HG03025 (cell line): ENCODE measurements at regions not wholly inside any gene's neighbourhood (a gene's known extent, or its start where the extent isn't known, plus 50 kb on each side); places are given as distances from the start of the nearest gene placed in this dataset.
"Not testable (repeated sequence)": the region's sequence is repeated elsewhere in the genome, so short reads cannot be mapped to it uniquely, and the experiment has no call there.

Experiments
- ATAC-seq: cut with Tn5 transposase; IDR thresholded peaks from one replicate; pipeline ENCODE4 v1.9.1; 2021; ENCODE audit warnings: mild to moderate bottlenecking, moderate library complexity; ENCODE audit not compliant: unreplicated experiment, low FRiP score

DNA sequence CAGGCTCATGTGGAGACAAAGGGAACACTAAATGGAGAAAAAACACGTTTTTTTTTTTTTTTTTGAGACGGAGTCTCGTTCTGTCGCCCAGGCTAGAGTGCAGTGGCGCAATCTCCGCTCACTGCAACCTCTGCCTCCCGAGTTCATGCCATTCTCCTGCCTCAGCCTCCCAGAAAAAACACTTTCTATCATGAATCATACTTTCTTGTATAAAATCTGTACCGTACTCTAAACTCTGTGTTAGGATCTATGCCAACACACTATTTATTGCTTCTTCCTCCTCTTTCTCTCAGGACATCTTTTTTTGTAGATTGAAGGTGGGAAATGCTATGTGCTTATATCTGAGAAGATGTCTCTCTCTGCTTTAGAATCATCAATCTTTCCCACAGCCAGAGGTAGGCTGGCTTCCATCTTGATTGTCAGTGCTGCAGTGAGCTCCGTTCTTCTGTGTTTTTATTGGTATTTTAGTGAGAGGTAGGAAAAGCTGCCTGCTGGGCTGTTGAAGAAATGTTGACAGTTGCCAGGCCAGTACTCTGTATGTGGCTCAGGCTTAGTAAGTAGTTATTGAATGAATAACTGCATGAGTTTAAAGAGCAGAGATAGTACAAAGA is 101.1 kb downstream of the GPR85 start:
- no peak for ATAC-seq

DNA sequence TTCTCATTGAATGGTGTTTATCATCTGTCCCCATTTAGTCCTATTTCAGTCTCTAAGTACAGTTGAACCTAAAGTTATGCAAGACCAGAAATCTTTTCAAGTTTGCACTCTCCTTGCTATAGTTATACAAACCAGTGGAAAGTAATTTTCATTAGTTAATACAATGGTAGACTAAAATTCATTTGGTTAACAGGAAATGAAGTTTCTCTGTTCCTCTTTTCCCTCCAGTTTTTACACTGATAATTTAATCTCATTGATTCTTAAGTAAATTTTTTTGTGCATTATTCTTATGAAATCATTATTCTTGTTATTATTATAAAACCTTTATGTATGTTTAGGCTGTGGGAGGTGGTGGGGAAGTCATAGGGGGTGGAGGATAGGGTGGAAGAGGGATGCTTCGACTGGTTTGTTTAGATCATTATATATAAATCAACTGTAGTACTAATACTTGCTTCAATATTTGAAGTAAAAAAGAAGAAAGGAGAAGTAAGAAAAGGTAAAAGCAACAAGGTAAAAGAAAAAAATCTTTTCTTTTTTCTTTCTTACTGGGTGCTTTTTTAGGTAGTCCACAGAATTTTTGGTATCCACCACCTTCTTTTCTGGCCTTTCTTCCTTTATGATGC is 104.1 kb downstream of the GPR85 start:
- peak; percentile 79 for ATAC-seq

GRCh38 chr7:112981966-112982365 is 104.7 kb downstream of the GPR85 start:
- peak; percentile 11 for ATAC-seq

DNA sequence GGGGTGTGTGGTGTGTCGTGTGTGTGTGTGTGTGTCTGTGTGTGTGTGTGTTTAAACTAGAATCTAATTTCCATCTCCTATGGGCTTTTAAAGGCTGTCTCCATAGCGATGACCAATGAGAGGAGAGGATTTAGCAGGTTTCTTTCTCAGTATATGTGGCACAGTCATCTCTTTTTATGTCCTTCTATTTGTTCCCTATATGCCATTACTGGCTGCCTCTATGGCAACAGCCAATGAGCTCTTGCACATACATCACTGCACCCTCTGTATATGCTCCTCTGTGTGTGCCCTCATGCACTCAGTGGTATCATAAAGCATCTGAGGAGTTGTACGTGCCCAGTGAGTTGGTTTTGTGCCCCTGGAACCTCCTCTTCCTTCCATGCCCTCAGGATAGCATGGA is 107.6 kb downstream of the GPR85 start:
- not testable (repeated sequence) for ATAC-seq

DNA sequence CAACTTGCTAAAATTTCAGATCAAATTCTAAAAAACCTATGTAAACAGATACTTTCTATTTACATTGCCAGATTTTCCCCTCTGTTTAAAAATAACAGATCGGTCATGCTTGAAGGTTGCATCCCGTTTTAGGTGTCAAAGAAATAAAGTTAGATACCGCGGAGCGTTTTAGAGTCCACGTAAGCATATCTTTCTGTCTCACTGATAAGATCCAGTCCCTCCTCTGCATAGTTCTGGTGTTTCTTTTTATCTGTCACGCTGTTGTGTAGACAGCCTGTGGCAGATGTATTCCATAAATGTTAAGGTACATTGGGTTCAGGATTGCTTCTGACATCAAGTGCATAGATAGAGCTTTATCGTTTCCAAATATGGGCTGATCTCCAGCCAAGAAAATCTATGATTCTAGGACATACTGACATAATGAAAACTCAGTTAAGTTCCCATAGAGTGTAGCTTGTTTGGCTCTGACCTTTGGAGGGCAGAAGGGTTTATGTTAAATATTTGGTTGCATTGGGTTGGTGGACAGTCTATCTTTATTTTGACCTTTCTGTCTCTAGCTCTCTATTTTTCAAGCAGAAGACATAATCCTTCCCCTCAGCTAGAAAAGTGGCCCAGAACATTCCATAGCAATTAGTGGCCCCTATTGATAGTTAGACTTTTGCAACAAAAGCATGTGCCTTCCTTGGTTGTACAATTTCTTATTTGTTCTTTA is 109.2 kb downstream of the GPR85 start:
- not testable (repeated sequence) for ATAC-seq

DNA sequence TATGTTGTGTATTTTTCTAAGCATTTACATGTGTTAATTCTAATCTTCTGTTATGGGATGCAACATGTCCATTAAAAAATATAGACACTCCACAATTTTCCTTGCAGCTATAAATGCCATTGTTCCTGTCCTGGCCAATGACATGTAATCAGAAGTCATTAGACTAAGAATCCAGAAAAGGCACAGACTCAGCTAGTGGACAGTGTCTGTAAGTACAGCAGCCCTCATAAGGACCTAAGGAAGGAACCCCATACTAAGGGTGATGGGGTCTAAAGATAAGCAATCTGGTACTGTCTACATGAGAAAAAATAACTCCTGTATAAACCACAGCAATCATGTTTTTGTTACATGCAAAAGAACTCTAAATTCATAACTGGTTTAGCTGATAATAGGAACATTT is 115.9 kb downstream of the GPR85 start:
- ATAC-seq, result no peak

GRCh38 chr7:112969946-112970345 is 116.7 kb downstream of the GPR85 start:
- ATAC-seq, result no peak

DNA sequence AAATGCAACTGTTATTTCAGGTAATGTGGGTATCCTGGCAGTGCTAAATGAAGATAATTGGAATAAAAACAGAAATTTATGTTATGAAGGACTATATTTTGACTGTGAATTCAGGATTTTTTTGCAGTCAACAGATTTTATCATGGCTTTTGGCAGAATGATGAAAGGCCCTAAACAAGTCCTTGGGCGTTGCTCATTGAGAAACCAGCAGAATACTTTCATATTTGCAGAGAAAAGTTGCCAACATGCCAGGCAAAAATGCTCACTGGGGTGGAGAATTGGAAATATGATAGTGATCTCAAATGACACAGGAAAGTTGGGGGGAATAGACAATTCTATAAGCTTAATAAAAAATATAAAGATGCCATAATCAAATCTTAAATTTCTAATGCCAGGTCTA is 121.1 kb downstream of the GPR85 start:
- ATAC-seq, result no peak

DNA sequence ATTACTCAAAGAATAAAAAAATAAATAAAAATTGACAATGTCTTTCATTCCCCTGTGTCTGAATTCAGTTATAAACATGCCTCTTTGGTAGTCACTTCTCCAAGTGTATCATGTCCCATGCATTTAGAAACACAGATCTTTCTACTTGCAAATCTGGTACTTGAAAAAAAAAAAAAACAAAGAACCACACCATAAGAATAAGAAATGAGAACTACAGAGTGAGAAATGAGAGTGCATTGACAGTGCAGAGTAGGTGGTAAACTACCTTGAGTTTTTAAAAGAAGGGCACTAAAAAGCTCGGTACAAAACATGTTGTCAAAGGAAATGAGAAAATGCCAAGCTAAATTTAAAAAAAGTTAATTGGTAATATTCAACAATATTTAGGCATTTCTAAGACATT is 123.0 kb downstream of the GPR85 start:
- ATAC-seq, result peak; percentile 72

- ATAC-seq, result no peak
Observed at GRCh38 chr7:112962815-112963214, 123.8 kb downstream of the GPR85 start.

DNA sequence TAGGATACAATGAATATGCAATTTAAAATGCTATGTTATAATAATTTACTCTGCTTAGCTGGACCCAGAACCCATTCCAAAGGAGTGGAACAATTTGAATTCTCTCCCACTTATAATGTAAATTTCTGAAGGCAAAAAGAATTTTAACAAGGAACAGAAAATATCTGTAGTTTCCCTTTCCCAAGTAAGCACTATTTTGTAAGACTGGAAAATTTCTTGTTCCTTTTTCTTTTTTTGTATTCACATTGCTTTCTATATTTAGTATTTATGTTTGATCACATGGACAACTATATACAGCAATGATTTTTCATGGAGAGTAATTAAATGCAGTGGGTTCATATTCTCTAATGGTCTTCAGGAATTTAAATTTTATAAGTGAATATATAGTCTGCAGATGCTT is 127.4 kb downstream of the GPR85 start:
- no peak for ATAC-seq

DNA sequence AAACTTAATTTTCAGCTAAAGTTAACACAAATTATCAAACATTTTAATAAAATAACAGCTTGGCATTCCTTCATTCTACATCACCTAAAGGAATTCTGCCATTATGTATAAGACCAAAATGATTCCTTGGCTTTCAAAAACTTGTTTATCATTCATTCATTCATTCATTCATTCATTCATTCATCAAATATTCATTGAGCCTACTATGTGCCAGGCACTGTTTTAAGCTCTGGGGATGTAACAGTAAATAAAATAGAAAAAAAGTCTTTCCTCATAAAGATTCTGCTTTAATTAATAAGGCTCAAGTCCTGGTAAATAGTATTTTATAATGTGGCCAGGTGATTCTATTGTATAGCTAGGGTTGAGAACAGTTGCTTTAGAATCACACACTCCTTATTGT is 127.9 kb downstream of the GPR85 start:
- ATAC-seq, result no peak

- no peak for ATAC-seq
Observed at GRCh38 chr7:112957901-112958300, 128.7 kb downstream of the GPR85 start.

- ATAC-seq, result not testable (repeated sequence)
Observed at GRCh38 chr7:112953031-112953430, 133.6 kb downstream of the GPR85 start.

- no peak for ATAC-seq
Observed at GRCh38 chr7:112951070-112951469, 135.6 kb downstream of the GPR85 start.

GRCh38 chr7:112949682-112950081 is 136.9 kb downstream of the GPR85 start:
- not testable (repeated sequence) for ATAC-seq

DNA sequence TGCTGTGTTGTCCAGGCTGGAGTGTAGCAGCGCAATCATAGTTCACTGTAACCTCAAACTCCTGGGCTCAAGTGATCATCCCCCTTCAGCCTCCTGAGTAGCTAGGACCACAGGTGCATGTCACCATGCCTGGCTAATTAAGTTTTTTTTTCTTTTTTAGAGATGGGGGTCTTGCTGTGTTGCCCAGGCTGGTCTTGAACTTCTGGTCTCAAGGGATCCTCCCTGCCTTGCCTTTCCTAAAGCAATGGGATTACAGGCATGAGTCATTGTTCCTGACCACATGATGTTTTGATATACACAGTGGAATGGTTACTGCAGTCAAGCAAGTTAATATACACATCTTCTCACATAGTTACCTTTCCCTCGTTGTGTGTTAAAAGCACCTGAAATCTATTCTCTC is 140.3 kb downstream of the GPR85 start:
- no peak for ATAC-seq

DNA sequence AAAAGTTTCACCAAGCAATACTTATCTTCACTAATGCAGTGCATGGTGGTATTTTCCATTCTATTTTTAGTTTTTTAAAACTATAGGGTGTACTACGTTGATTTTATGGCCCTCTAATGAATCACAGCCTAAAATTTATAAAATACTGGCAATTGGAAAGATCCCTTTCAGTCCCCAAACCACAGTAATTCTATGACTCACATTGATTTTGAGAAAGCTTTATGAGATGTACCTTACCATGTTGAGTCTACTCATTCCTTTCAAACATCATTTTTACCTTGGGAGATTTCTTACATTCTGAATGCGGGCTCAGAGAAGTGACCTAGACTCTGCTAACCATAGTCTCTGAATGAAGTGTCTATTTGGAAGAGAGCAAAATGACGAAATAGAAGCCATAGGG is 141.6 kb downstream of the GPR85 start:
- ATAC-seq, result no peak

DNA sequence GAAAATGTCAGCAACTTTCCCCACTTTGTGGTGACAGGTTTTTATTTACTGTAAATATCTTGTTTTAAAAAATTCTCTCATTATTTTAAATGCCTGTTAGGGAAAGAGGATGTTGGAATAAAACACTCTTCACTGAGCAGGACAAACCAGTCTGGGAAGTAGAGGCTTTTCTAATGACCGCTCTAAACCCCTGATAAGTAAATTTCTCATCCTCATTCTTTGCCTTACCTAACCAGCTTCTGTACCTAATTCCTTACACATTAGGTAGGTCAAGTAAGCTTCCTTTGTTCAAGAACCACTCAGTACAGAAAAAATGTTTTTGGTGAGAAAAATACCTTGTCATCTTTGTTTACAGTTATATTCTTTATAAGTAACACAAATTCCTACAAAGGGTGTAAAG is 143.6 kb downstream of the GPR85 start:
- ATAC-seq, result no peak

DNA sequence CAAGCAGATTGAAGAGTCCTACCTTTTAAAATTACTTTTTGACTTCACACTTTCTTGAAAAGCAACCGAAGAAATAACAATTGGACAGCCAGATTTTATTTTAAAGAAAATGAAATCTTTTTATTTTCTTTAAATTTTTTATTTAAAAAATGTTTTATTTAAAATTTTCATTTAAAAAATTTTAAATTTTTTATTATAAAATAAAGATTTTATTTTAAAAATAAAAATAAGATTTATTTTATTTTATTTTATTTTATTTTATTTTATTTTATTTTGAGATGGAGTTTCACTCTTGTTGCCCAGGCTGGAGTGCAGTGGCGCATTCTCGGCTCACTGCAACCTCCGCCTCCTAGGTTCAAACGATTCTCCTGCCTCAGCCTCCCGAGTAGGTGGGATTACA is 144.5 kb downstream of the GPR85 start:
- ATAC-seq, result not testable (repeated sequence)

DNA sequence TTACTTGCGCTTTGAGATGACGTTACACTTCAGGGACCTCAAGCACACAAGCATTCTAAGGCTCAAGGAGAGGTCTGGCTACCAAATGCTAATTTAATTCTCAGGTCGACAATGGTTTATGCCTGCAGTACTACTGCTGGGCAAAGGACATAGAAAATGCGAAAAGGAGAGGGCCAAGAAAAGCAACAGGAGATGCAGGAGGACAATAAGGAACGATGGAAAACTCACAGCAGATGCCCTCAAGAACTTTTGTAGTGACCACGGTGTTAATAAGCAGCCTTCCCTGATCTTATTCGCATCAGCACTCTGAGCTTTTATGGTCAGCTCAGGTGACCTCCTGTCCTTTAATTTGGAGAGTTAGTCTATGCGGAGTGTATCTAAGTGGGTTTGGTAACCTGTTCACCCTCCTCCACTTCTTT is 146.3 kb downstream of the GPR85 start:
- ATAC-seq, result peak; percentile 35
